ENCODE measurements at regions not wholly inside any gene's neighbourhood (a gene's known extent, or its start where the extent isn't known, plus 50 kb on each side); places are given as distances from the start of the nearest gene placed in this dataset.

DNA sequence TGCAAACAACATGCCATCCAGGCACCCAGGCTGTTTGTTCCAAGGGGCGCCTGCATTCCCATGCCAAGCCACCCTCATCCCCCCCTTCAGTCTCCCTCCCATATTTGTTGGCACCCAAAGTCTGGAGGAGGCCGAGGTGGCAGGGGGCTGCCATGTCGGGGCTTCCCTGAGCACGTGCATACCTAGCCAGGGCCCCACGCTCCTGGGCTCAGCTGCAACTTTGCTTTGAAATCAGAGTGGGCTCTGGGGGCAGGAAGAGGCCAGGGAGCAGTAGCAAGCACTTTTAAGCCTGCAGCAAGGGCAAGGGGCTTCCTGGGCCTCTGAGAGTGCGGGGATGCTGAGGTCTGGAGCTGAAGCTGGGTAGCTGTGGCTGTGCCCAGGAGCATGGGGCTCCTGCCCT, 655.9 kb upstream of the EYS start:
- FAIRE-seq, result no peak
- Histone ChIP-seq H4K8ac (ENCODE audit: extremely low read depth, insufficient read depth, low read length) (no peak overlapping the region), H2BK5ac (ENCODE audit: low read depth, low read length) (no peak overlapping the region), H3K36me3 (ENCODE audit: control insufficient read depth in 2 of 4, insufficient read depth in 4 of 4, low read length in 3 of 4) (no peaks in the 10 kb centered on the region), H3K4me1 (replicated peaks in 1 of 4; ENCODE audit: control insufficient read depth in 3 of 4, insufficient read depth in 4 of 4, low read length in 3 of 4) (no peaks in the 10 kb centered on the region), H3K79me1 (ENCODE audit: low read depth, low read length) (no peaks in the 10 kb centered on the region), H3K4ac (replicated peaks; ENCODE audit: insufficient read length, low read depth, low read length) (no peak overlapping the region), H2BK15ac (ENCODE audit: low read length) (no peak overlapping the region), H2BK20ac (ENCODE audit: low read length) (no peak overlapping the region), H3K4me2 (ENCODE audit: insufficient read depth in 1 of 2, low read depth in 2 of 2, low read length in 2 of 2) (no peak overlapping the region), H4K5ac (ENCODE audit: insufficient read length, low read depth, low read length) (no peak overlapping the region), H4K20me1 (replicated peaks in 1 of 2; ENCODE audit: control insufficient read depth in 1 of 2, insufficient read depth in 2 of 2, low read length in 2 of 2) (no peaks in the 10 kb centered on the region), H3K56ac (replicated peaks; ENCODE audit: insufficient read length, low read depth, low read length) (no peak overlapping the region), H3K79me2 (ENCODE audit: control insufficient read depth in 1 of 2, insufficient read depth in 2 of 2, low read length in 2 of 2) (no peaks in the 10 kb centered on the region), H3K23ac (ENCODE audit: insufficient read length) (no peak overlapping the region), H2BK12ac (ENCODE audit: low read depth, low read length) (no peak overlapping the region), H3K9me3 (ENCODE audit: insufficient read depth in 2 of 2, low read depth in 1 of 2, low read length in 1 of 2) (no peaks in the 10 kb centered on the region; a peak in 1 of 4 replicates), H3K4me3 (ENCODE audit: extremely low read depth in 1 of 4, insufficient read depth in 2 of 4, low read depth in 3 of 4, low read length in 4 of 4) (no peak overlapping the region), H3K23me2 (ENCODE audit: low read depth, low read length) (no peaks in the 10 kb centered on the region), H2BK120ac (replicated peaks; ENCODE audit: low read depth, low read length) (no peak overlapping the region), H3K27me3 (replicated peaks in 1 of 4; ENCODE audit: control insufficient read depth in 3 of 4, extremely low read depth in 1 of 4, insufficient read depth in 3 of 4, low read length in 3 of 4) (no peaks in the 10 kb centered on the region), H3K9ac (replicated peaks in 1 of 4; ENCODE audit: extremely low read depth in 1 of 4, low read depth in 3 of 4, low read length in 3 of 4) (no peak overlapping the region), H2AK5ac (ENCODE audit: low read depth, low read length) (no peak overlapping the region), H3K27ac (ENCODE audit: low read depth, low read length) (no peak overlapping the region), H3K14ac (ENCODE audit: insufficient read length) (no peak overlapping the region), H3K18ac (ENCODE audit: extremely low read depth, low read length) (no peak overlapping the region), H4K91ac (replicated peaks; ENCODE audit: insufficient read length, low read length) (no peak overlapping the region), H2AFZ (ENCODE audit: low read length) (no peak overlapping the region)
- ChIA-PET CTCF (ENCODE audit: partially characterized antibody) (interaction anchor here (0.9 kb wide), 1 partner anchor 9 kb away, joined by 3 read pairs; no protein-coding TSS in a partner anchor), POLR2A (ENCODE audit: partially characterized antibody) (no interaction called here)
- WGBS, 2 experiments (ENCODE audit: extremely low coverage in 1 of 2, insufficient coverage in 1 of 2, insufficient read length in 1 of 2, insufficient replicate concordance in 2 of 2, low coverage in 1 of 2, low lambda C conversion rate in 2 of 2, missing lambda C conversion rate in 1 of 2), result 92% methylated on average over 5 of the region's 6 CpGs; no CpG with 5 or more reads in 1 of the 2 experiments
- no peak for DNase-seq (ENCODE audit: low read depth in 1 of 2, low spot score in 2 of 2)
- TF ChIP-seq KDM4A (IDR thresholded peaks at IDR 0.05; ENCODE audit: low read depth, low read length, severe bottlenecking) (no peak), SP2 (IDR thresholded peaks at IDR 0.05; ENCODE audit: low read length) (no peak), CBX8 (IDR thresholded peaks at IDR 0.05; ENCODE audit: borderline replicate concordance, low read depth, low read length) (no peak), NANOG (IDR thresholded peaks at IDR 0.05; ENCODE audit: insufficient read depth, low read depth, low read length, poor library complexity, severe bottlenecking) (no peak), MAFK (IDR thresholded peaks at IDR 0.05; ENCODE audit: low read depth, low read length) (no peak), TCF12 (IDR thresholded peaks at IDR 0.05; ENCODE audit: low read depth, low read length) (no peak), POLR2A (IDR thresholded peaks at IDR 0.05; ENCODE audit: control extremely low read depth in 1 of 2, low read depth in 2 of 2, low read length in 2 of 2) (no peak), PHF8 (conservative IDR thresholded peaks at IDR 0.05; ENCODE audit: low read depth, low read length) (no peak), SRF (IDR thresholded peaks at IDR 0.05; ENCODE audit: low read depth, low read length) (no peak)

Measured in H1 (cell line).